ENCODE measurements at regions not wholly inside any gene's neighbourhood (a gene's known extent, or its start where the extent isn't known, plus 50 kb on each side); places are given as distances from the start of the nearest gene placed in this dataset.

- Histone ChIP-seq H3K9ac (ENCODE audit: low read depth, low read length) (peak overlapping the region; percentile 58), H3K18ac (ENCODE audit: low read depth, low read length) (peak overlapping the region; percentile 77), H3K27ac (ENCODE audit: insufficient read depth, low read length) (peak overlapping the region; percentile 77), H3K4ac (ENCODE audit: low read depth, low read length) (peak overlapping the region; percentile 87), H3K4me2 (ENCODE audit: low read depth, low read length) (peak overlapping the region; percentile 45), H3K4me1 (ENCODE audit: control insufficient read depth, insufficient read depth, low read length) (peaks cover 8% of the 10 kb centered on the region), H3K27me3 (ENCODE audit: control insufficient read depth, insufficient read depth, low read length) (no peaks in the 10 kb centered on the region), H3K36me3 (ENCODE audit: control insufficient read depth, insufficient read depth, low read length) (no peaks in the 10 kb centered on the region), H4K8ac (ENCODE audit: low read depth in 2 of 2, low read length in 2 of 2) (peak overlapping the region; percentile 23 to 91), H3K9me1 (ENCODE audit: insufficient read depth, low read length) (no peaks in the 10 kb centered on the region), H3K23ac (ENCODE audit: low read depth, low read length) (peak overlapping the region; percentile 83), H2BK15ac (ENCODE audit: low read depth, low read length) (peak overlapping the region; percentile 65; the same call in 2 of the 3 replicates), H2BK120ac (ENCODE audit: low read depth, low read length) (peak overlapping the region; percentile 88), H3K9me3 (ENCODE audit: control insufficient read depth, insufficient read depth, low read length) (no peaks in the 10 kb centered on the region; the same call in 1 of the 2 replicates), H3K4me3 (ENCODE audit: insufficient read depth, low read depth, low read length) (no peak overlapping the region), H4K20me1 (ENCODE audit: insufficient read depth, low read length) (no peaks in the 10 kb centered on the region), H2AFZ (replicated peaks; ENCODE audit: low read length, poor library complexity) (peak overlapping the region; percentile 87), H4K5ac (ENCODE audit: low read depth, low read length) (peak overlapping the region; percentile 76), H3K56ac (ENCODE audit: extremely low read depth, insufficient read depth, low read length) (peak overlapping the region; percentile 70; the same call in 1 of the 2 replicates), H2AK9ac (replicated peaks; ENCODE audit: low read depth, low read length, poor library complexity) (peak overlapping the region; percentile 35), H2BK5ac (ENCODE audit: low read depth, low read length, poor library complexity, severe bottlenecking) (peak overlapping the region; percentile 41), H2AK5ac (ENCODE audit: low read depth, low read length) (peak overlapping the region; percentile 72; the same call in 1 of the 2 replicates), H2BK20ac (ENCODE audit: low read depth, low read length) (peak overlapping the region; percentile 97), H4K91ac (ENCODE audit: insufficient read depth, low read depth, low read length) (peak overlapping the region; percentile 65), H3K79me1 (ENCODE audit: low read depth in 1 of 2, low read length in 2 of 2) (no peaks in the 10 kb centered on the region), H3K14ac (replicated peaks; ENCODE audit: low read depth, low read length) (peak overlapping the region; percentile 89)
- in situ Hi-C loops (cut with MboI; ENCODE audit: low sequenced_read_pairs): no loop called here
- no TSS peak for BruUV-seq (replicated peaks)
- 17% methylated on average over 2 of the region's 12 CpGs; no CpG with 5 or more reads in 1 of the 2 experiments for WGBS, 2 experiments (ENCODE audit: extremely low coverage in 2 of 2, insufficient read length in 1 of 2)
- ChIA-PET POLR2A (ENCODE audit: unreplicated experiment) (interaction anchor here (0.7 kb wide), 1 partner anchor 689 kb away, joined by 6 read pairs; no protein-coding TSS in a partner anchor), CTCF (interaction anchor here (0.6 to 0.7 kb wide), 3 partner anchors 58 to 636 kb away, joined by 3 to 5 read pairs (median 3); no protein-coding TSS in a partner anchor)
- ATAC-seq (ENCODE audit: low read depth) (peak; percentile 85), DNase-seq (peak; percentile 64)
- TF ChIP-seq POLR2A (IDR thresholded peaks at IDR 0.05; ENCODE audit: low read depth, low read length) (no peak), BHLHE40 (IDR thresholded peaks at IDR 0.05; ENCODE audit: low read depth, low read length) (no peak), FOS (IDR thresholded peaks at IDR 0.05; ENCODE audit: low read depth, low read length) (no peak), SMC3 (IDR thresholded peaks at IDR 0.05; ENCODE audit: low read depth, low read length) (no peak), NFE2L2 (IDR thresholded peaks at IDR 0.05; ENCODE audit: low read depth, low read length) (no peak), MAFK (IDR thresholded peaks at IDR 0.05; ENCODE audit: low read depth, low read length) (no peak), MXI1 (IDR thresholded peaks at IDR 0.05; ENCODE audit: borderline replicate concordance, low read depth, low read length) (no peak), CHD1 (IDR thresholded peaks at IDR 0.05; ENCODE audit: low read depth, low read length) (no peak), CEBPB (IDR thresholded peaks at IDR 0.05; ENCODE audit: low read depth, low read length) (no peak), MAZ (IDR thresholded peaks at IDR 0.05; ENCODE audit: borderline replicate concordance, low read depth, low read length) (no peak), RAD21 (IDR thresholded peaks at IDR 0.05; ENCODE audit: low read length) (no peak), USF2 (IDR thresholded peaks at IDR 0.05; ENCODE audit: low read depth, low read length) (no peak), RCOR1 (IDR thresholded peaks at IDR 0.05; ENCODE audit: insufficient replicate concordance, low read length) (no peak)
- TF ChIP-seq, protein P1, sequence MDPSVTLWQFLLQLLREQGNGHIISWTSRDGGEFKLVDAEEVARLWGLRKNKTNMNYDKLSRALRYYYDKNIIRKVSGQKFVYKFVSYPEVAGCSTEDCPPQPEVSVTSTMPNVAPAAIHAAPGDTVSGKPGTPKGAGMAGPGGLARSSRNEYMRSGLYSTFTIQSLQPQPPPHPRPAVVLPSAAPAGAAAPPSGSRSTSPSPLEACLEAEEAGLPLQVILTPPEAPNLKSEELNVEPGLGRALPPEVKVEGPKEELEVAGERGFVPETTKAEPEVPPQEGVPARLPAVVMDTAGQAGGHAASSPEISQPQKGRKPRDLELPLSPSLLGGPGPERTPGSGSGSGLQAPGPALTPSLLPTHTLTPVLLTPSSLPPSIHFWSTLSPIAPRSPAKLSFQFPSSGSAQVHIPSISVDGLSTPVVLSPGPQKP (IDR thresholded peaks at IDR 0.05; ENCODE audit: borderline replicate concordance, low read depth, low read length): no peak
- dilution Hi-C loops (cut with HindIII; ENCODE audit: low sequenced_read_pairs, unreplicated experiment): no loop called here
- intact Hi-C loops (cut with micrococcal nuclease): no loop called here
These were observed 215.4 kb downstream of the HDGFL1 start for GRCh38 chr6:22784601-22785410.
